SK-MEL-5 (cell line): ENCODE measurements at regions not wholly inside any gene's neighbourhood (a gene's known extent, or its start where the extent isn't known, plus 50 kb on each side); places are given as distances from the start of the nearest gene placed in this dataset.
"Not testable (repeated sequence)": the region's sequence is repeated elsewhere in the genome, so short reads cannot be mapped to it uniquely, and the experiment has no call there.

Experiments used
- DNase-seq: peaks from one replicate; pipeline ENCODE4 v3.0.0-alpha.2; 2016; ENCODE audit warnings: low read depth, low spot score
- in situ Hi-C: cut with HindIII; loops from 2 replicates; pipeline ENCODE4 v1.10.0; 2016; ENCODE audit warnings: low sequenced_read_pairs, high pct_unique_total_duplicates, low pct_unique_long_range_greater_than_20kb

DNA sequence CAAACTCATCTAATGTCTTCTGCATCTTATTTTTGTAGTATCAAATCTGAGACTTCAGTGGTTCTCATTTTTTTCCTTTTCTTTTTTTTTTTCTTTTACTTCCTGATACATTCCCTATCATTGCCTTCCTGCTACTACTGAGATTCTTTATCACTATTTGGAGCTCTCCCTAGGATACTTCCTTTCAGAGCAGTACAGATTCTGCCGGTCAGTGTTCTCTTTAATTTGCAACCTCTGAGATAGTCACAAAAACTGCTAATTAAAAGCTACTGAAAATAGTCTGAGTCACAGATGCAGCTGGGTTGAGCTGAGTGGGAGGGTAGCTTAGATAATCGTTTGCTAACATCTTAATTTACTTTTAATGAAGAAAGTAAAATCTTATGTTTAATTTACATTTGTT, 1279.7 kb downstream of the ARAP2 start:
- in situ Hi-C loops: no loop called here
- no peak for DNase-seq

DNA sequence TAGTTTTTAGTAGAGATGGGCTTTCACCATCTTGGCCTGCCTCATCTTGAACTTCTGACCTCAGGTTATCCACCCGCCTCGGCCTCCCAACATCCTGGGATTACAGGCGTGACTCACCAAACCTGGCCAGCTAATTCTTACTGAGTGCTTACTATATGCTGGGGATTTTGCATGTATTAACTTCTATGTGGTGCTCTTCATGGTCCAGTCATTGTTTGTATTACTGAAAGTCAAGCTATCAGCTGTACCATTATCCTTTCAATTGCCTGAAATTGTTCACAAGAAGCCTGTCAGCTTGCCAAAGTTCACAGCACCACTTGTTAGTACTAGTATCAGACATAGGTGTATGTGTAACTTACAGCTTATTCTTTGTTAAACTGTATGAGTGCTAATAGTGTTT, 1272.1 kb downstream of the ARAP2 start:
- in situ Hi-C loops: no loop called here
- DNase-seq: no peak

GRCh38 chr4:34973650-34974312, 1270.5 kb downstream of the ARAP2 start:
- in situ Hi-C loops: no loop called here
- no peak for DNase-seq

GRCh38 chr4:34974313-34974680, 1270.0 kb downstream of the ARAP2 start:
- no peak for DNase-seq
- in situ Hi-C loops: no loop called here

- in situ Hi-C loops: not testable (repeated sequence)
Observed at GRCh38 chr4:35021222-35021621, 1223.1 kb downstream of the ARAP2 start.

DNA sequence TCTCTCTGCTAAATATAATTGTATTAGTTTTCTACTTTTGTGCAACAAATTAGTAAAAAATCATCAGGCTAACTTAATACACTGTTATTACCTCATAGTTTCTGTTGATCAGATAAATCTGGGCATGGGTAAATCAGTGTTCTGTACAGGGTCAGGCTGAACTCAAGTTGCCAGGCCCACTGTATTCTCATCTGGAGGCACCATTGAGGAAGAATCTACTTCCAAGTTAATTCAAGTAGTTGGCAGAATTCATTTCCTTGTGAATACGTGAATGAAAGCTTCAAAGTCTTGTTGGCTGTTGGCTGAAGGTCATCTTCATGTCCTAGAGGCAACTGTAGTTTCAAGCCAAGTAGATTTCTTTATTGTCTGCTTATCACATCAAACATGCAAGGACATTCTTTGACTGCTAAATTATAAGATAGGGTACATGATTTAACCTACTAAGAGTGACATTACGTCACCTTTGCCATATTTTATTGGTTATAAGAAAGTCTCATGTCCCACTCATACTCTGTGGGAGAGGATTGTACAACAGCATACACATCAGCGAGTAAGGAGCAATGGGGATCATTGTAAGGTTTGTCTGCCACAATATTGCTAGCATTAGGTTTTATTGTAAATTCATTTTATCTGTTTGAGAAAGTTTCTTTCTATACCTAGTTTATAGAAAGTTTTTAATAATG, 1219.0 kb downstream of the ARAP2 start:
- DNase-seq: no peak

More at GRCh38 chr4:35021222-35021621, 1223.1 kb downstream of the ARAP2 start:
- not testable (repeated sequence) for DNase-seq

GRCh38 chr4:35038079-35038805, 1206.1 kb downstream of the ARAP2 start:
- DNase-seq: no peak

More for the DNA sequence above, 1219.0 kb downstream of the ARAP2 start:
- in situ Hi-C loops: no loop called here

DNA sequence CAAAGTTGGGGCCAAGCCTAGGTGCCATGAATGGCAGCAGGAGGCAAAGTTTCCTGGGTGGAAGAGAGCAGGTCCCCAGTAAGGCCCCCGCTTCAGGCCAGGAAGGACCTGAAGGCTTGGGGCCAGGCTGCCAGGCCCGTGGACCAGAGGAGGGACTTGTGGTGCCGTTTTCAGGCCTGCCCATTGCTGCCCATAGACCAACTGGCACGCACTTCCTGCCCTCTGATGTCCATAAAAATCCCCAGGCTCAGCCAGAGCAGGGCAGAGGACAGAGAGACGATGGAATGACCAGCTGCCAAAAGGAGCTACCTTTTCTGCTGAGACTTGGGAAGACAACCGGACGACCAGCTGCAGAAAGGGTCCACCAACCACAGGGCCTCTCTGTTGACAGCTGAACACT, 1205.5 kb downstream of the ARAP2 start:
- in situ Hi-C loops: no loop called here
- no peak for DNase-seq

More at GRCh38 chr4:35038079-35038805, 1206.1 kb downstream of the ARAP2 start:
- in situ Hi-C loops: no loop called here

GRCh38 chr4:35052546-35052945, 1191.8 kb downstream of the ARAP2 start:
- in situ Hi-C loops: no loop called here

DNA sequence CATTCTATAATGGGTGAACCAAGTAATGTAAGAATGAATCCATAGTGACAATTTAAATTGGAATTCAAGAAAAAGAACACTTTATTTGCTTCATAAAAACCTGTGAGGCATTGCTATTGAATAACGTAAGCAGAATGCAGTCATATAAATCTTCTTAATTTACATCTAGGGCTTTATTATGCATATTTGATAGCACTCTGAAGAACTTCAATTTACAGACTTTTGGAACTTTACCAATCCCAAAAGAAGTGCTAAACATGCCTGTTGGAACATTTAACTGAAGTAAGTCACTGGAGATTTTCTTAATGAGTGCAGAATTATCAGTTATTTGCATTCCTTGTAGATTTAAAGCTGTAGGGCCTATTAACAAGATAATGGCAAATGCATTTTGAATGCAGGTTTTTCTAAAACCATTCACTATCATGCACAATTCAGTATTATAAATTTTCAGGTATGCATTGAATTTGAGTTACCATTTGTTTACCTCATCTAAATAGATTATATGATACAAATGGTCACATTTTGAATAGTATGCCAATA, 1181.2 kb downstream of the ARAP2 start:
- in situ Hi-C loops: no loop called here
- no peak for DNase-seq

More at GRCh38 chr4:35052546-35052945, 1191.8 kb downstream of the ARAP2 start:
- no peak for DNase-seq

DNA sequence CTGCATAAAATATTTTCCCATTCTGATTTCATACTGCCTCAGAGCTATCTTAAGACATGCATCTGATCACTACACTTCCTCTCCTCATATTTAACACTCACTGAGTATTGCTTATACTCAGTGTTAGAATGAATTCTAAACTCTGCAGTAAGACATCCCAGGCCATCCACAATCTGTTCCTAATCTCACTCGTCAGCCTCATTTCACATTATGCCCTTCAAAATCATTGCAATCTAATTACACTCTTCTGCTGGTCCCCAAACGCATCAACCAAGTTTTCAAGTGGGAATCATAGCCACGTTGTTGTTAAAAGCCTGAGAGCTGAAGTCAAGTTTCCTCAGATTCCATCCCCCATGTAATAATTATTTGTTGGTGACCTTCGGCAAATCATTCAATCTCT, 1177.9 kb downstream of the ARAP2 start:
- in situ Hi-C loops: no loop called here
- DNase-seq: no peak

DNA sequence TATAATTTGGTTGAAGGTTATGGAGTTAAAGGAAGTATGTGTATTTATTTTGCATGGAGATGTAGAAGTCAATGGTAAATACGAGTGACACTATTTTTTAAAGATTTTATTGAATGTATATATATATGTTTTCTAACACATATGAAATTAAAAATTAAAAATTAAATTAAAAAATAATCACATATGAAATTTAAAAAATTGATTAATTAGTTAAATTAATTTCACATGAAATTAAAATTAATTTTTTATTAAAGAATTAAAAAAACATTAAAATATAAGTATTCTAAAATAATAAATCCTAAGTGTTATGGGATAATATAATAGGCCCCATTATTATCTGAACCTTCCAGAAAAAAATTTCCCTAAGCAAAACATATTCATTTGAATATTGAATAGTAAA, 1163.5 kb downstream of the ARAP2 start:
- in situ Hi-C loops: no loop called here
- DNase-seq: no peak

DNA sequence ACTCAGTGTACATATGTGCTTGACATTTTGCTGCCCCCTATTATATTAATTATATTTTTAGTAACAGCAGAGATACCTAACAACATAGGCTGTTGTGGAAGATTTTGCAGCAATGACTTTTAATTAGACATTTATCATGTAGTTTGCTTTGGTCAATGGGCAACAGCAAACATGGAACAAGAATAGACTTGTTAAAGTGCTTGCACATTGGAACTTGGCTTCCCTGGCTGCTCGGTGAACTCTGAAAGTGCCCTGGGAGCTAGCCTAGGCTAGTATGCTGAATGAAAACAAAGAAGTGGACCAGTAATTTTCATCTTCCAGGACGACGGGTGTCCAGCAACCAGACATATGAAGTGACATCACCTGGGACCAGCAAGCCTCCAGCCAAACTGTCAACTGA, 1157.1 kb downstream of the ARAP2 start:
- in situ Hi-C loops: no loop called here

GRCh38 chr4:35100932-35101331, 1143.4 kb downstream of the ARAP2 start:
- DNase-seq: no peak
- in situ Hi-C loops: no loop called here

More for the DNA sequence above, 1157.1 kb downstream of the ARAP2 start:
- DNase-seq: no peak

DNA sequence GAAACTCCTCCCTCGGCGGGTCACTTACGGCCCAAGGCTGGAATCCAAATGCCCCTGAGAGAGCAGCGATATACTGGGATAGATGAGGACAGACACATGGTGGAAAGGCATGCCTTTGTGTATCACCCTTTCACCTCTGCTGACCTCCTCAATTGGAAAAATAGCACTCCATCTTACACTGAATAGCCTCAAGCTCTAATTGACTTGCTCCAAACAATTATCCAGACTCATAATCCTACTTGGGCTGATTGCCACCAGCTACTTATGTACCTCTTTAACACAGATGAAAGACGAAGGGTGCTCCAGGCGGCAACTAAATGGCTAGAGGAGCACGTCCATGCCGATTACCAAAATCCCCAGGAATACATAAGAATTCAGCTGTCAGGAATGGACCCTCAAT, 1142.2 kb downstream of the ARAP2 start:
- in situ Hi-C loops: no loop called here

GRCh38 chr4:35105486-35105885, 1138.8 kb downstream of the ARAP2 start:
- DNase-seq: no peak
- in situ Hi-C loops: no loop called here

More for the DNA sequence above, 1142.2 kb downstream of the ARAP2 start:
- no peak for DNase-seq

DNA sequence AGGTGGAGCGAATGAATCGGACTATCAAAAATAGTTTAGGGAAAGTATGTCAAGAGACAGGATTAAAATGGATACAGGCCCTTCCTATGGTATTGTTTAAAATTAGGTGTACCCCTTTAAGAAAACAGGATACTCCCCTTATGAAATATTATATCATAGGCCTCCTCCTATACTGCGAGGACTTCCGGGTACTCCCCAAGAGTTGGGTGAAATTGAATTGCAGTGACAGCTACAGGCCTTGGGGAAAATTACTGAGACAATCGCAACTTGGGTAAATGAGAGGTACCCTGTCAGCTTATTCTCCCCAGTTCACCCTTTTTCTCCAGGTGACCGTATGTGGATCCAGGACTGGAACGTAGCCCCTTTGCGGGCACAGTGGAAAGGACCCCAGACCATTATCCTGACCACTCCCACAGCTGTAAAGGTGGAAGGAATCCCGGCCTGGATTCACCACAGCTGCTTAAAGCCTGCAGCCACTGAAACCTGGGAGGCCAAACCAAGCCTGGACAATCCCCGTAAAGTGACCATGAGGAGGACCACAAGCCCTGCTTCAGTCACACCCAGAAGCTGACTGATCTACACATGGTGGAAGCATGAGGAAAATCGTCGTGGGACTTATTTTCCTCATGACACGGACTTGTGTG, 1138.1 kb downstream of the ARAP2 start:
- no peak for DNase-seq
- in situ Hi-C loops: no loop called here

GRCh38 chr4:35124106-35124505, 1120.2 kb downstream of the ARAP2 start:
- in situ Hi-C loops: no loop called here
- DNase-seq: no peak
